NCI-H345 (cell line): ENCODE measurements at regions not wholly inside any gene's neighbourhood (a gene's known extent, or its start where the extent isn't known, plus 50 kb on each side); places are given as distances from the start of the nearest gene placed in this dataset.
A peak's percentile ranks its signal among the peaks of the same experiment; 100 is the strongest.
"Not testable (repeated sequence)": the region's sequence is repeated elsewhere in the genome, so short reads cannot be mapped to it uniquely, and the experiment has no call there.

Source experiments
- DNase-seq: peaks from one replicate; lab custom pipeline; 2025; lab: John Stamatoyannopoulos, UW

GRCh38 chr3:194042927-194043326 lies 93.0 kb upstream of the HES1 start:
- DNase-seq, result no peak

- no peak for DNase-seq
Observed at GRCh38 chr3:194043516-194043915, 92.4 kb upstream of the HES1 start.

- DNase-seq, result no peak
Observed at GRCh38 chr3:194045289-194045688, 90.7 kb upstream of the HES1 start.

- DNase-seq, result no peak
Observed at GRCh38 chr3:194045919-194046318, 90.0 kb upstream of the HES1 start.

GRCh38 chr3:194046531-194046930 lies 89.4 kb upstream of the HES1 start:
- DNase-seq, result no peak

- DNase-seq, result peak; percentile 66
Observed at GRCh38 chr3:194046995-194047645, 88.8 kb upstream of the HES1 start.

- no peak for DNase-seq
Observed at GRCh38 chr3:194049394-194049793, 86.6 kb upstream of the HES1 start.

- no peak for DNase-seq
Observed at GRCh38 chr3:194050782-194051320, 85.1 kb upstream of the HES1 start.

- DNase-seq, result no peak
Observed at GRCh38 chr3:194051366-194052149, 84.4 kb upstream of the HES1 start.

GRCh38 chr3:194053136-194053535 lies 82.8 kb upstream of the HES1 start:
- DNase-seq, result no peak

- no peak for DNase-seq
Observed at GRCh38 chr3:194054016-194054415, 81.9 kb upstream of the HES1 start.

GRCh38 chr3:194054540-194054939 lies 81.4 kb upstream of the HES1 start:
- DNase-seq, result no peak

- no peak for DNase-seq
Observed at GRCh38 chr3:194054961-194055360, 81.0 kb upstream of the HES1 start.

- DNase-seq, result not testable (repeated sequence)
Observed at GRCh38 chr3:194056323-194056722, 79.6 kb upstream of the HES1 start.

- DNase-seq, result no peak
Observed at GRCh38 chr3:194056731-194057415, 79.1 kb upstream of the HES1 start.

GRCh38 chr3:194057570-194058188 lies 78.3 kb upstream of the HES1 start:
- DNase-seq, result no peak

- DNase-seq, result peak; percentile 52
Observed at GRCh38 chr3:194058189-194058571, 77.8 kb upstream of the HES1 start.

GRCh38 chr3:194058753-194059152 lies 77.2 kb upstream of the HES1 start:
- DNase-seq, result no peak

- DNase-seq, result no peak
Observed at GRCh38 chr3:194061421-194062030, 74.4 kb upstream of the HES1 start.

- no peak for DNase-seq
Observed at GRCh38 chr3:194062830-194063229, 73.1 kb upstream of the HES1 start.

GRCh38 chr3:194064380-194065332 lies 71.3 kb upstream of the HES1 start:
- no peak for DNase-seq
